ENCODE measurements at regions not wholly inside any gene's neighbourhood (a gene's known extent, or its start where the extent isn't known, plus 50 kb on each side); places are given as distances from the start of the nearest gene placed in this dataset.

GRCh38 chr13:72023895-72024294, 156.9 kb upstream of the DACH1 start (continued):
- TF ChIP-seq USF2 (IDR thresholded peaks at IDR 0.05; ENCODE audit: borderline replicate concordance, low read depth, low read length) (no peak), SREBF1 (IDR thresholded peaks at IDR 0.05; ENCODE audit: low read length) (no peak), DPF2 (IDR thresholded peaks at IDR 0.05) (no peak), POLR2A (IDR thresholded peaks at IDR 0.05; ENCODE audit: low read depth, low read length) (no peak)

GRCh38 chr13:72005455-72005854, 138.5 kb upstream of the DACH1 start:
- Histone ChIP-seq H3K4me3 (no peak overlapping the region), H3K27me3 (replicated peaks in 1 of 2; ENCODE audit: control insufficient read depth in 2 of 2, insufficient read depth in 2 of 2, low read length in 1 of 2) (no peaks in the 10 kb centered on the region), H2AFZ (ENCODE audit: control insufficient read depth, low read depth, low read length) (no peak overlapping the region), H3K79me2 (ENCODE audit: control insufficient read depth, insufficient read depth, low read length) (no peaks in the 10 kb centered on the region), H3K36me3 (ENCODE audit: control insufficient read depth in 2 of 2, insufficient read depth in 2 of 2, low read length in 1 of 2) (no peaks in the 10 kb centered on the region), H3K9me3 (replicated peaks; ENCODE audit: control insufficient read depth, insufficient read depth, low read length) (no peaks in the 10 kb centered on the region), H3K27ac (ENCODE audit: control insufficient read depth, insufficient read depth) (no peak overlapping the region), H4K20me1 (ENCODE audit: control insufficient read depth, insufficient read depth) (no peaks in the 10 kb centered on the region), H3K4me2 (ENCODE audit: control insufficient read depth, insufficient read depth) (no peak overlapping the region), H3K4me1 (ENCODE audit: control insufficient read depth, insufficient read depth, low read length) (no peaks in the 10 kb centered on the region), H3K9ac (ENCODE audit: control insufficient read depth, insufficient read depth, low read length) (no peak overlapping the region)
- intact Hi-C loops (cut with micrococcal nuclease; ENCODE audit: unreplicated experiment): no loop called here
- RAD21 ChIA-PET (ENCODE audit: unreplicated experiment): no interaction called here
- CTCF ChIA-PET: no interaction called here
- no TSS peak for BruUV-seq (replicated peaks)
- SMC1A ChIA-PET (ENCODE audit: uncharacterized antibody, unreplicated experiment): no interaction called here
- DNase-seq (ENCODE audit: low read depth, low spot score) (no peak), ATAC-seq (no peak), FAIRE-seq (no peak)
- in situ Hi-C loops (cut with MboI): no loop called here
- POLR2A ChIA-PET: no interaction called here
- TF ChIP-seq E4F1 (IDR thresholded peaks at IDR 0.05; ENCODE audit: borderline replicate concordance, partially characterized antibody) (no peak), CEBPB (IDR thresholded peaks at IDR 0.05; ENCODE audit: borderline replicate concordance in 1 of 2, low read depth in 2 of 2, low read length in 2 of 2) (no peak), MTA2 (IDR thresholded peaks at IDR 0.05; ENCODE audit: low read depth) (no peak), ATF3 (IDR thresholded peaks at IDR 0.05; ENCODE audit: borderline replicate concordance, extremely low read depth, low read depth, low read length) (no peak), ZZZ3 (IDR thresholded peaks at IDR 0.05; ENCODE audit: control insufficient read depth, insufficient read length, low read depth) (no peak), RAD51 (IDR thresholded peaks at IDR 0.05) (no peak), PBX3 (IDR thresholded peaks at IDR 0.05; ENCODE audit: insufficient replicate concordance, low read depth, low read length) (no peak), TARDBP (IDR thresholded peaks at IDR 0.05; ENCODE audit: borderline replicate concordance) (no peak), STAT1 (conservative IDR thresholded peaks at IDR 0.05) (no peak), E2F8 (IDR thresholded peaks at IDR 0.05; ENCODE audit: low read depth, partially characterized antibody) (no peak), EED (IDR thresholded peaks at IDR 0.05; ENCODE audit: low read depth) (no peak), NFYB (IDR thresholded peaks at IDR 0.05; ENCODE audit: insufficient read depth, low read depth, low read length) (no peak)
